HEK293T (cell line): ENCODE measurements at regions not wholly inside any gene's neighbourhood (a gene's known extent, or its start where the extent isn't known, plus 50 kb on each side); places are given as distances from the start of the nearest gene placed in this dataset.

Experiments
- CTBP1 ChIP-seq: fragments of 450-650 bp; IDR thresholded peaks from 2 replicates; pipeline ENCODE4 v1.6.1; 2016; ENCODE audit warnings: borderline replicate concordance
- ELF4 ChIP-seq: fragments of 450-650 bp; IDR thresholded peaks from 2 replicates; pipeline ENCODE4 v1.6.1; 2017; ENCODE audit warnings: antibody characterized with exemption
- FOXK2 ChIP-seq: fragments of 450-650 bp; IDR thresholded peaks from 2 replicates; pipeline ENCODE4 v1.6.1; 2016; ENCODE audit warnings: mild to moderate bottlenecking
- FOXM1 ChIP-seq: fragments of 450-650 bp; IDR thresholded peaks from 2 replicates; pipeline ENCODE4 v1.6.1; 2017; ENCODE audit warnings: mild to moderate bottlenecking, borderline replicate concordance
- HDGF ChIP-seq: fragments of 450-650 bp; IDR thresholded peaks from 2 replicates; pipeline ENCODE4 v1.6.1; 2017; ENCODE audit warnings: antibody characterized with exemption, borderline replicate concordance
- L3MBTL2 ChIP-seq: fragments of 450-650 bp; conservative IDR thresholded peaks from 2 replicates; pipeline ENCODE4 v1.6.1; 2016; ENCODE audit warnings: mild to moderate bottlenecking
- LEF1 ChIP-seq: fragments of 450-650 bp; IDR thresholded peaks from 2 replicates; pipeline ENCODE4 v1.6.1; 2017; ENCODE audit warnings: mild to moderate bottlenecking, borderline replicate concordance
- NFRKB ChIP-seq: fragments of 450-650 bp; IDR thresholded peaks from 2 replicates; pipeline ENCODE4 v1.6.1; 2016; ENCODE audit warnings: mild to moderate bottlenecking, moderate library complexity
- SP1 ChIP-seq: fragments of 450-650 bp; IDR thresholded peaks from 2 replicates; pipeline ENCODE4 v1.6.1; 2017
- TARDBP ChIP-seq: fragments of 450-650 bp; IDR thresholded peaks from 2 replicates; pipeline ENCODE4 v1.6.1; 2016

- TF ChIP-seq LEF1 (no peak), ELF4 (no peak), HDGF (no peak), TARDBP (no peak), FOXK2 (no peak), SP1 (no peak), FOXM1 (no peak), L3MBTL2 (no peak), CTBP1 (no peak), NFRKB (no peak)
Observed at GRCh38 chr4:37759833-37760232, 66.7 kb upstream of the PGM2 start.
